GM21381 (cell line): ENCODE measurements at regions not wholly inside any gene's neighbourhood (a gene's known extent, or its start where the extent isn't known, plus 50 kb on each side); places are given as distances from the start of the nearest gene placed in this dataset.

Source experiments
- ATAC-seq: cut with Tn5 transposase; IDR thresholded peaks from one replicate; pipeline ENCODE4 v1.9.1; 2021; ENCODE audit warnings: mild to moderate bottlenecking, moderate library complexity; ENCODE audit not compliant: unreplicated experiment

- ATAC-seq = no peak
These were observed 1848.5 kb upstream of the TENM3 start for GRCh38 chr4:180394730-180395129.

GRCh38 chr4:180398564-180398963, 1844.6 kb upstream of the TENM3 start:
- no peak for ATAC-seq

- no peak for ATAC-seq
These were observed 1835.8 kb upstream of the TENM3 start for GRCh38 chr4:180407275-180407885.

GRCh38 chr4:180418819-180419531, 1824.2 kb upstream of the TENM3 start:
- no peak for ATAC-seq

GRCh38 chr4:180422989-180423711, 1820.1 kb upstream of the TENM3 start:
- ATAC-seq = no peak

- ATAC-seq = no peak
These were observed 1819.5 kb upstream of the TENM3 start for GRCh38 chr4:180423712-180424057.

GRCh38 chr4:180426938-180427337, 1816.3 kb upstream of the TENM3 start:
- ATAC-seq = no peak

GRCh38 chr4:180430283-180430682, 1812.9 kb upstream of the TENM3 start:
- no peak for ATAC-seq

GRCh38 chr4:180434131-180434895, 1808.9 kb upstream of the TENM3 start:
- peak; percentile 69 for ATAC-seq

GRCh38 chr4:180436361-180436760, 1806.8 kb upstream of the TENM3 start:
- no peak for ATAC-seq

- ATAC-seq = no peak
These were observed 1805.6 kb upstream of the TENM3 start for GRCh38 chr4:180437601-180438000.

- no peak for ATAC-seq
These were observed 1794.9 kb upstream of the TENM3 start for GRCh38 chr4:180448306-180448705.

- ATAC-seq = no peak
These were observed 1793.7 kb upstream of the TENM3 start for GRCh38 chr4:180449395-180449956.

GRCh38 chr4:180455226-180455625, 1788.0 kb upstream of the TENM3 start:
- no peak for ATAC-seq

GRCh38 chr4:180456928-180457327, 1786.3 kb upstream of the TENM3 start:
- ATAC-seq = no peak

GRCh38 chr4:180462116-180462515, 1781.1 kb upstream of the TENM3 start:
- no peak for ATAC-seq

- ATAC-seq = no peak
These were observed 1777.8 kb upstream of the TENM3 start for GRCh38 chr4:180465364-180465763.

GRCh38 chr4:180483036-180483435, 1760.2 kb upstream of the TENM3 start:
- no peak for ATAC-seq

GRCh38 chr4:180485407-180485806, 1757.8 kb upstream of the TENM3 start:
- ATAC-seq = no peak

- no peak for ATAC-seq
These were observed 1756.9 kb upstream of the TENM3 start for GRCh38 chr4:180486342-180486741.

GRCh38 chr4:180489787-180490186, 1753.4 kb upstream of the TENM3 start:
- no peak for ATAC-seq
